Rectal smooth muscle tissue (tissue), 1 donor: ENCODE measurements at regions not wholly inside any gene's neighbourhood (a gene's known extent, or its start where the extent isn't known, plus 50 kb on each side); places are given as distances from the start of the nearest gene placed in this dataset.

ENCODE experiments used
- H3K27ac ChIP-seq: one replicate; pipeline ENCODE4 v1.7.0; 2013; ENCODE audit warnings: low read depth, low read length, inconsistent platforms
- H3K27me3 ChIP-seq: one replicate; pipeline ENCODE4 v1.7.0; 2013; ENCODE audit warnings: low read length; ENCODE audit not compliant: control insufficient read depth, insufficient read depth
- H3K36me3 ChIP-seq: one replicate; pipeline ENCODE4 v1.7.0; 2013; ENCODE audit warnings: low read length; ENCODE audit not compliant: control insufficient read depth, insufficient read depth
- H3K4me1 ChIP-seq: one replicate; pipeline ENCODE4 v1.7.0; 2013; ENCODE audit warnings: low read length; ENCODE audit not compliant: control insufficient read depth, insufficient read depth
- H3K4me3 ChIP-seq: one replicate; pipeline ENCODE4 v1.7.0; 2013; ENCODE audit warnings: low read length
- H3K9ac ChIP-seq: one replicate; pipeline ENCODE4 v1.7.0; 2013; ENCODE audit warnings: low read length

- no peaks in the 10 kb centered on the region for H3K27me3 ChIP-seq
- no peak overlapping the region for H3K27ac ChIP-seq
- H3K4me3 ChIP-seq: no peak overlapping the region
- H3K4me1 ChIP-seq: no peaks in the 10 kb centered on the region
- H3K36me3 ChIP-seq: no peaks in the 10 kb centered on the region
- no peak overlapping the region for H3K9ac ChIP-seq
These were observed 1224.4 kb downstream of the EFNB2 start for GRCh38 chr13:105311094-105311493.

- H3K36me3 ChIP-seq: no peaks in the 10 kb centered on the region
- H3K27me3 ChIP-seq: no peaks in the 10 kb centered on the region
- H3K27ac ChIP-seq: no peak overlapping the region
- no peak overlapping the region for H3K9ac ChIP-seq
- H3K4me1 ChIP-seq: no peaks in the 10 kb centered on the region
- no peak overlapping the region for H3K4me3 ChIP-seq
These were observed 1227.7 kb downstream of the EFNB2 start for GRCh38 chr13:105307776-105308175.

GRCh38 chr13:105297839-105298238 is 1237.6 kb downstream of the EFNB2 start:
- Histone ChIP-seq H3K4me3 (no peak overlapping the region), H3K27ac (no peak overlapping the region), H3K4me1 (no peaks in the 10 kb centered on the region), H3K9ac (no peak overlapping the region), H3K27me3 (no peaks in the 10 kb centered on the region), H3K36me3 (no peaks in the 10 kb centered on the region)

- Histone ChIP-seq H3K4me1 (no peaks in the 10 kb centered on the region), H3K36me3 (no peaks in the 10 kb centered on the region), H3K27ac (no peak overlapping the region), H3K27me3 (no peaks in the 10 kb centered on the region), H3K9ac (no peak overlapping the region), H3K4me3 (no peak overlapping the region)
These were observed 1243.5 kb downstream of the EFNB2 start for GRCh38 chr13:105291987-105292386.

GRCh38 chr13:105290596-105290995 is 1244.9 kb downstream of the EFNB2 start:
- H3K36me3 ChIP-seq: no peaks in the 10 kb centered on the region
- no peak overlapping the region for H3K27ac ChIP-seq
- no peaks in the 10 kb centered on the region for H3K27me3 ChIP-seq
- H3K9ac ChIP-seq: no peak overlapping the region
- H3K4me3 ChIP-seq: no peak overlapping the region
- H3K4me1 ChIP-seq: no peaks in the 10 kb centered on the region

GRCh38 chr13:105285526-105285925 is 1249.9 kb downstream of the EFNB2 start:
- H3K27me3 ChIP-seq: no peaks in the 10 kb centered on the region
- no peak overlapping the region for H3K27ac ChIP-seq
- no peaks in the 10 kb centered on the region for H3K36me3 ChIP-seq
- H3K9ac ChIP-seq: no peak overlapping the region
- H3K4me1 ChIP-seq: no peaks in the 10 kb centered on the region
- no peak overlapping the region for H3K4me3 ChIP-seq

- no peaks in the 10 kb centered on the region for H3K4me1 ChIP-seq
- H3K9ac ChIP-seq: no peak overlapping the region
- no peak overlapping the region for H3K27ac ChIP-seq
- no peak overlapping the region for H3K4me3 ChIP-seq
- no peaks in the 10 kb centered on the region for H3K36me3 ChIP-seq
- H3K27me3 ChIP-seq: no peaks in the 10 kb centered on the region
These were observed 1252.8 kb downstream of the EFNB2 start for GRCh38 chr13:105282406-105283285.

GRCh38 chr13:105278943-105279381 is 1256.5 kb downstream of the EFNB2 start:
- Histone ChIP-seq H3K9ac (no peak overlapping the region), H3K4me3 (no peak overlapping the region), H3K27me3 (no peaks in the 10 kb centered on the region), H3K4me1 (no peaks in the 10 kb centered on the region), H3K27ac (no peak overlapping the region), H3K36me3 (no peaks in the 10 kb centered on the region)

GRCh38 chr13:105276571-105276970 is 1258.9 kb downstream of the EFNB2 start:
- Histone ChIP-seq H3K4me1 (no peaks in the 10 kb centered on the region), H3K9ac (no peak overlapping the region), H3K27ac (no peak overlapping the region), H3K4me3 (no peak overlapping the region), H3K27me3 (no peaks in the 10 kb centered on the region), H3K36me3 (no peaks in the 10 kb centered on the region)

- H3K36me3 ChIP-seq: no peaks in the 10 kb centered on the region
- H3K4me3 ChIP-seq: no peak overlapping the region
- H3K27ac ChIP-seq: no peak overlapping the region
- H3K9ac ChIP-seq: no peak overlapping the region
- no peaks in the 10 kb centered on the region for H3K4me1 ChIP-seq
- no peaks in the 10 kb centered on the region for H3K27me3 ChIP-seq
These were observed 1261.7 kb downstream of the EFNB2 start for GRCh38 chr13:105273665-105274222.

GRCh38 chr13:105272660-105273631 is 1262.5 kb downstream of the EFNB2 start:
- Histone ChIP-seq H3K27me3 (no peaks in the 10 kb centered on the region), H3K9ac (no peak overlapping the region)

GRCh38 chr13:105266615-105267014 is 1268.8 kb downstream of the EFNB2 start:
- Histone ChIP-seq H3K9ac (no peak overlapping the region), H3K4me1 (no peaks in the 10 kb centered on the region)

More at GRCh38 chr13:105272660-105273631, 1262.5 kb downstream of the EFNB2 start:
- H3K27ac ChIP-seq: no peak overlapping the region
- H3K36me3 ChIP-seq: no peaks in the 10 kb centered on the region
- H3K4me3 ChIP-seq: no peak overlapping the region
- H3K4me1 ChIP-seq: no peaks in the 10 kb centered on the region

More at GRCh38 chr13:105266615-105267014, 1268.8 kb downstream of the EFNB2 start:
- Histone ChIP-seq H3K36me3 (no peaks in the 10 kb centered on the region), H3K27ac (no peak overlapping the region), H3K27me3 (no peaks in the 10 kb centered on the region), H3K4me3 (no peak overlapping the region)
